GM12878 (cell line): ENCODE measurements at regions not wholly inside any gene's neighbourhood (a gene's known extent, or its start where the extent isn't known, plus 50 kb on each side); places are given as distances from the start of the nearest gene placed in this dataset.

Source experiments
- ATAC-seq: fragments of 200-7000 bp; cut with Tn5 transposase; 3 replicates; pipeline ENCODE4 v1.9.1; 2020; ENCODE audit warnings: mild to moderate bottlenecking, moderate library complexity
- BruUV-seq: library from RNA; stranded (reverse); fragments of 400-500 nt; replicated peaks from 2 replicates; lab custom pipeline; 2021; lab: Mats Ljungman, UMichigan
- CTCF ChIA-PET: fragments of 300-600 bp; sonication (Branson Sonifier 250); formaldehyde crosslinking; extraction: SDS; loops from one replicate; lab custom pipeline; 2021; ENCODE audit warnings: inconsistent platforms; lab: Yijun Ruan, JAX
- POLR2A ChIA-PET: fragments of 350-600 bp; formaldehyde crosslinking; extraction: SDS; loops from one replicate; lab custom pipeline; 2021; ENCODE audit warnings: inconsistent platforms; lab: Charles Lee
- RAD21 ChIA-PET: fragments of 300-600 bp; sonication (Branson Sonifier 250); formaldehyde crosslinking; loops from one replicate; lab custom pipeline; 2023; ENCODE audit warnings: antibody characterized with exemption; ENCODE audit not compliant: unreplicated experiment; lab: Charles Lee
- SMC1A ChIA-PET: fragments of 300-600 bp; sonication (Branson Sonifier 250); formaldehyde crosslinking; loops from one replicate; lab custom pipeline; 2023; ENCODE audit not compliant: unreplicated experiment, uncharacterized antibody; lab: Charles Lee
- DNase-seq: peaks from one replicate; pipeline ENCODE4 v3.0.0-alpha.2; 2011; ENCODE audit warnings: low read depth, low spot score
- FAIRE-seq: peaks from 3 replicates; lab custom pipeline; 2011; peaks lifted over from hg19 to GRCh38; lab: Jason Lieb, UNC
- H2AFZ ChIP-seq: 2 replicates; pipeline ENCODE4 v1.6.0; 2011; ENCODE audit warnings: low read depth, low read length, control low read depth; ENCODE audit not compliant: control insufficient read depth
- H3K27ac ChIP-seq: 2 replicates; pipeline ENCODE4 v1.5.1; 2011; ENCODE audit warnings: control low read depth; ENCODE audit not compliant: control insufficient read depth, insufficient read depth
- H3K27me3 ChIP-seq, 2 experiments: replicated peaks in 1 of 2; 2 replicates each; pipeline versions ENCODE4 v1.6.0 to v1.6.1; 2011; ENCODE audit warnings: low read length in 1 of 2; ENCODE audit not compliant: control insufficient read depth in 2 of 2, insufficient read depth in 2 of 2
- H3K36me3 ChIP-seq, 2 experiments: 2 replicates each; pipeline ENCODE4 v1.5.1; 2011; ENCODE audit warnings: low read length in 1 of 2; ENCODE audit not compliant: control insufficient read depth in 2 of 2, insufficient read depth in 2 of 2
- H3K4me1 ChIP-seq: 2 replicates; pipeline ENCODE4 v1.6.1; 2011; ENCODE audit warnings: mild to moderate bottlenecking, low read length, moderate library complexity, mixed read lengths; ENCODE audit not compliant: control insufficient read depth, insufficient read depth
- H3K4me2 ChIP-seq: 2 replicates; pipeline ENCODE4 v1.6.0; 2011; ENCODE audit warnings: control low read depth; ENCODE audit not compliant: control insufficient read depth, insufficient read depth
- H3K4me3 ChIP-seq: fragments of 200-600 bp; sonication (generic); 2 replicates; pipeline ENCODE4 v1.5.1; 2016
- H3K79me2 ChIP-seq: 2 replicates; pipeline ENCODE4 v1.6.0; 2011; ENCODE audit warnings: low read length; ENCODE audit not compliant: control insufficient read depth, insufficient read depth
- H3K9ac ChIP-seq: 2 replicates; pipeline ENCODE4 v1.8.0; 2011; ENCODE audit warnings: low read length, control low read depth, mixed read lengths; ENCODE audit not compliant: control insufficient read depth, insufficient read depth
- H3K9me3 ChIP-seq: replicated peaks from 3 replicates; pipeline ENCODE4 v1.5.1; 2011; ENCODE audit warnings: mild to moderate bottlenecking, low read length; ENCODE audit not compliant: control insufficient read depth, insufficient read depth
- H4K20me1 ChIP-seq: 2 replicates; pipeline ENCODE4 v1.6.0; 2011; ENCODE audit not compliant: control insufficient read depth, insufficient read depth
- ASH2L ChIP-seq: fragments of 300-600, 200-600 bp; sonication (generic); IDR thresholded peaks from 2 replicates; pipeline ENCODE4 v1.6.1; 2017; ENCODE audit warnings: low read depth, mild to moderate bottlenecking, borderline replicate concordance
- ATF7 ChIP-seq: fragments of 450-650 bp; IDR thresholded peaks from 2 replicates; pipeline ENCODE4 v1.6.1; 2016; ENCODE audit warnings: low read depth, mild to moderate bottlenecking
- BMI1 ChIP-seq: fragments of 450-650 bp; IDR thresholded peaks from 2 replicates; pipeline ENCODE4 v1.6.1; 2016; ENCODE audit warnings: mild to moderate bottlenecking, moderate library complexity, borderline replicate concordance
- CHD4 ChIP-seq: fragments of 200-600 bp; sonication (generic); IDR thresholded peaks from 2 replicates; pipeline ENCODE4 v1.6.1; 2016; ENCODE audit warnings: mild to moderate bottlenecking
- CREM ChIP-seq: IDR thresholded peaks from 2 replicates; pipeline ENCODE4 v1.6.1; 2014; ENCODE audit warnings: antibody characterized with exemption, low read depth
- EGR1 ChIP-seq, 2 experiments: IDR thresholded peaks; 1 replicate in 1 of 2; 2 replicates in 1 of 2; pipeline ENCODE4 v1.6.1; 2011 to 2012; ENCODE audit warnings: low read depth in 2 of 2, low read length in 2 of 2, borderline replicate concordance in 1 of 2, mild to moderate bottlenecking in 1 of 2, moderate library complexity in 1 of 2
- EP300 ChIP-seq, 2 experiments: fragments of 150-350 bp in 1 of 2; IDR thresholded peaks; 2 replicates each; pipeline ENCODE4 v1.6.1; 2011 to 2012; ENCODE audit warnings: low read depth in 2 of 2, low read length in 2 of 2, borderline replicate concordance in 1 of 2, improper control_type of control experiment in 1 of 2, inconsistent platforms in 1 of 2; ENCODE audit not compliant: control insufficient read depth in 1 of 2
- RAD21 ChIP-seq: IDR thresholded peaks from 2 replicates; pipeline ENCODE4 v1.6.1; 2011; ENCODE audit warnings: mild to moderate bottlenecking, low read depth, low read length, moderate library complexity; ENCODE audit not compliant: insufficient read depth
- SMAD5 ChIP-seq: IDR thresholded peaks from 2 replicates; pipeline ENCODE4 v1.6.1; 2016; ENCODE audit warnings: antibody characterized with exemption, low read depth
- STAT1 ChIP-seq: fragments of 450-650 bp; conservative IDR thresholded peaks from 2 replicates; pipeline ENCODE4 v1.6.1; 2014; ENCODE audit warnings: antibody characterized with exemption, mild to moderate bottlenecking
- SUPT20H ChIP-seq: IDR thresholded peaks from 2 replicates; pipeline ENCODE4 v1.6.1; 2011; ENCODE audit warnings: low read depth, mild to moderate bottlenecking, low read length, moderate library complexity, borderline replicate concordance; ENCODE audit not compliant: control insufficient read depth
- in situ Hi-C: fragments of 300-500 bp; cut with MboI; formaldehyde crosslinking; loops from 9 replicates; pipeline ENCODE4 v1.14.3; 2018; ENCODE audit warnings: mixed read lengths
- intact Hi-C: fragments of 100-400 bp; cut with micrococcal nuclease; formaldehyde crosslinking; loops from one replicate; pipeline ENCODE4 v1.14.2; 2022; ENCODE audit not compliant: unreplicated experiment

GRCh38 chrX:155673338-155673737 is 60.6 kb upstream of the TMLHE start:
- CTCF ChIA-PET, result no interaction called here
- RAD21 ChIA-PET, result no interaction called here
- Histone ChIP-seq H4K20me1 (no peaks in the 10 kb centered on the region), H3K9me3 (no peaks in the 10 kb centered on the region), H3K36me3 (no peaks in the 10 kb centered on the region), H3K4me1 (no peaks in the 10 kb centered on the region), H3K79me2 (no peaks in the 10 kb centered on the region), H3K4me3 (no peak overlapping the region), H3K27me3 (no peaks in the 10 kb centered on the region), H3K27ac (no peak overlapping the region), H3K9ac (no peak overlapping the region), H3K4me2 (no peak overlapping the region)
- SMC1A ChIA-PET, result no interaction called here
- FAIRE-seq (no peak), ATAC-seq (no peak), DNase-seq (no peak)
- intact Hi-C loops, result no loop called here
- BruUV-seq, result no TSS peak
- in situ Hi-C loops, result no loop called here
- POLR2A ChIA-PET, result no interaction called here
- TF ChIP-seq EP300 (IDR thresholded peaks at IDR 0.05; ENCODE audit: borderline replicate concordance in 1 of 2, control insufficient read depth in 1 of 2, low read depth in 2 of 2, low read length in 2 of 2), result no peak
- TF ChIP-seq BMI1, result no peak
- no peak for TF ChIP-seq CREM
- TF ChIP-seq SMAD5, result no peak
- no peak for TF ChIP-seq EGR1 (IDR thresholded peaks at IDR 0.05; ENCODE audit: borderline replicate concordance in 1 of 2, low read depth in 2 of 2, low read length in 2 of 2)
- no peak for TF ChIP-seq CHD4
- no peak for TF ChIP-seq ATF7
- no peak for TF ChIP-seq SUPT20H
- TF ChIP-seq RAD21, result no peak
- no peak for TF ChIP-seq ASH2L
- TF ChIP-seq STAT1, result no peak
- TF ChIP-seq, all 136 proteins: peak for 0
- H2AFZ ChIP-seq, result no peak overlapping the region
